Tibial nerve (tissue), 4 donors: ENCODE measurements at regions not wholly inside any gene's neighbourhood (a gene's known extent, or its start where the extent isn't known, plus 50 kb on each side); places are given as distances from the start of the nearest gene placed in this dataset.

Experiments
- DNase-seq, 2 donors: peaks; one replicate each; pipeline ENCODE4 v3.0.0-alpha.2; 2019; ENCODE audit warnings: low spot score in 2 of 2
- H3K27ac ChIP-seq, 4 donors: fragments of 200-600 bp; sonication (generic) in 3 of 4; one replicate each; pipeline ENCODE4 v1.5.1; 2017 to 2019; ENCODE audit warnings: mild to moderate bottlenecking in 1 of 4
- H3K27me3 ChIP-seq, 2 donors: fragments of 200-600 bp; sonication (generic) in 1 of 2; one replicate each; pipeline versions ENCODE4 v1.5.1 to v1.6.0; 2017 to 2019
- H3K36me3 ChIP-seq, 3 donors: fragments of 200-600 bp; sonication (generic); one replicate each; pipeline ENCODE4 v1.5.1; 2018 to 2019
- H3K4me1 ChIP-seq, 4 donors: fragments of 200-600 bp; sonication (generic) in 3 of 4; one replicate each; pipeline ENCODE4 v1.5.1; 2017 to 2019
- H3K4me3 ChIP-seq, 4 donors: fragments of 200-600 bp; sonication (generic) in 3 of 4; one replicate each; pipeline ENCODE4 v1.5.1; 2017 to 2019; ENCODE audit warnings: mild to moderate bottlenecking in 1 of 4, moderate library complexity in 1 of 4
- H3K9me3 ChIP-seq, 4 donors: fragments of 200-600 bp; sonication (generic) in 3 of 4; one replicate each; pipeline ENCODE4 v1.5.1; 2017 to 2019
- CTCF ChIP-seq, 5 experiments: fragments of 200-600 bp in 3 of 5; fragments of 450-650 bp in 2 of 5; sonication (generic) in 3 of 5; IDR thresholded peaks; one replicate each; pipeline ENCODE4 v1.5.1; 2016 to 2019; ENCODE audit warnings: antibody characterized with exemption in 5 of 5, mild to moderate bottlenecking in 3 of 5, moderate library complexity in 2 of 5
- EP300 ChIP-seq, 2 donors: sonication (generic); formaldehyde crosslinking; IDR thresholded peaks; one replicate each; pipeline ENCODE4 v1.6.1; 2017; ENCODE audit warnings: antibody characterized with exemption in 2 of 2, mild to moderate bottlenecking in 1 of 2
- POLR2A ChIP-seq, 2 donors: fragments of 450-650 bp; IDR thresholded peaks; one replicate each; pipeline ENCODE4 v1.6.1; 2017; ENCODE audit warnings: antibody characterized with exemption in 2 of 2, mild to moderate bottlenecking in 2 of 2, moderate library complexity in 2 of 2
- WGBS, 2 donors: methylation state at CpG; one replicate each; pipeline ENCODE4 v1.1.5; 2018; 5-methylcytosine and 5-hydroxymethylcytosine counted together

DNA sequence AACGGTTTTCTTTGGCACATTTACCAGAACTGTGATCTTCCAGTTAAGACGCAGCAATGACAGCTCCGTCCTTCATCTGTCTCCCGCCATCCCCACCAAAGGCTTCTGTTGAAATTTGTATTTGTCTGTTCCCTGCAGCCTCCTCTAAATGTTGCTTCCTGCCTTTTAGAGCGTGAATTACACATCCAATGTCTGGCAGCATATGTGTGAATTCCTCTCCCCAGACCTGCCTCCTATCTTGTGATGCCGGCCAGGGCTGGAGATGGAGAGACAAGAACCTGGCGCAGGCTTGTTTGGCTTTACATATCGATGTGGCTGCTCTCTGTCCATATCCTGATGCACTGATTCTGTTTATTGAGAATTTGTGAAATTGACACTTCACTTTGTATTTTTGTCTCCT, 738.4 kb upstream of the TMEM132C start:
- Histone ChIP-seq H3K4me1 (no peaks in the 10 kb centered on the region), H3K27me3 (no peaks in the 10 kb centered on the region), H3K4me3 (no peak overlapping the region), H3K9me3 (no peaks in the 10 kb centered on the region), H3K36me3 (no peaks in the 10 kb centered on the region), H3K27ac (no peak overlapping the region)
- TF ChIP-seq POLR2A (IDR thresholded peaks at IDR 0.05) (no peak), EP300 (IDR thresholded peaks at IDR 0.05) (no peak), CTCF (IDR thresholded peaks at IDR 0.05) (no peak)
- no peak for DNase-seq
- WGBS, 2 donors, result 74 to 79% methylated on average over 8 of the region's 8 CpGs

DNA sequence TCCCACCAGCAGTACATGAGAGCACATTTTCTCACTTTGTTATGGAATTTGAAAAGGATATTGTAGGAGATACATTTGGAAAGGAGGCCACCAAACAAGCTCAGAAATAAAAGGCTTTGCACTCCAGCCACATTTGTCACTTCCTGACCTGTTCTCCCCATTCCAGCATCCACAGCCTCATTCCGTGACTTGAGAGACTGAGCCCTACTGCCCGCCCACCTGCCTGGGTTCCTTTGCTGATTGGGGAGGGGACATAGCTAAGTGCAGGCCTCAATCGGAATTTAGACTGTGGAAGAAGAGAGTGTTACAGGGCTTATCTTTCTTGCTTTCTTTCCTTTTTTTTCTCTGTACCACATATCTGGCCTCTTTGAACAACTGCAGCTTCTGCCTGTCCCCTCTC, 735.4 kb upstream of the TMEM132C start:
- 61 to 68% methylated on average over 3 of the region's 3 CpGs for WGBS, 2 donors

GRCh38 chr12:127533353-127533752, 733.6 kb upstream of the TMEM132C start:
- Histone ChIP-seq H3K4me1 (no peaks in the 10 kb centered on the region), H3K4me3 (no peak overlapping the region), H3K27ac (no peak overlapping the region), H3K9me3 (peaks cover 0 to 14% (median 0%) of the 10 kb centered on the region in 4 donors), H3K27me3 (no peaks in the 10 kb centered on the region), H3K36me3 (no peaks in the 10 kb centered on the region)
- DNase-seq, result no peak
- TF ChIP-seq CTCF (IDR thresholded peaks at IDR 0.05) (no peak), EP300 (IDR thresholded peaks at IDR 0.05) (no peak), POLR2A (IDR thresholded peaks at IDR 0.05) (no peak)

More for the DNA sequence above, 735.4 kb upstream of the TMEM132C start:
- no peaks in the 10 kb centered on the region for H3K4me1 ChIP-seq
- DNase-seq, result no peak
- peaks cover 0 to 14% (median 0%) of the 10 kb centered on the region in 4 donors for H3K9me3 ChIP-seq
- H3K4me3 ChIP-seq, result no peak overlapping the region
- no peaks in the 10 kb centered on the region for H3K27me3 ChIP-seq
- H3K27ac ChIP-seq, result no peak overlapping the region
- H3K36me3 ChIP-seq, result no peaks in the 10 kb centered on the region
- TF ChIP-seq EP300 (IDR thresholded peaks at IDR 0.05) (no peak), CTCF (IDR thresholded peaks at IDR 0.05) (no peak), POLR2A (IDR thresholded peaks at IDR 0.05) (no peak)

DNA sequence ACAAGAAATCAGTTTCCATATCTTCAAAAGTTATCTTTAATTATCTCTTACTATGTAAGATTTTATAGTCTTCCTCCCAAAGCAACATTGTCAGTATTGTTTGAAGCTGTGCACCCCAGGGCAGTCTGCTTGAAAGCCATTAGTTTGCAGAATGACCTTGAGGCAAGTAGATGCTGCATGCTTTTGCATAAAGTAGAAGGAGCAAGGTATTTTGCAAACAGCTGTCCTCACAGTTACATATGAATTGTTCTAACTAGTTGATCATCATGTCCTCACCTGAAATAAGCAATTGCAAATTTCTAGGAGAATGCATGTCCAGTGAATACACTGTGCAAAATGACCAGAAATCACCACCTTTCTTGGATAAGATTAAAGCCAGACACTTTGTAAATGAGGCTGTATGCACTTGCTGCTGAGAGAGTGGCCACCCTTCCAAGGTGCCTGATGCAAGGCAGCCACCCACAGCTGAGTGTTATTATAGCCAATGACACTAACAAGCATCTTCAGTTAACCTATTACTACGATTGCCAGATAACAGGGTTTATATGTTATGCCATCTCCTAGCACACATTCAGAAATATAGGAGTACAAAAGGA, 730.0 kb upstream of the TMEM132C start:
- TF ChIP-seq EP300 (IDR thresholded peaks at IDR 0.05), result no peak
- no peak for TF ChIP-seq POLR2A (IDR thresholded peaks at IDR 0.05)
- TF ChIP-seq CTCF (IDR thresholded peaks at IDR 0.05), result no peak
- no peaks in the 10 kb centered on the region for H3K27me3 ChIP-seq
- WGBS, 2 donors, result 55 to 72% methylated on average over 1 of the region's 1 CpG

GRCh38 chr12:127538316-127538715, 728.7 kb upstream of the TMEM132C start:
- H3K4me1 ChIP-seq, result no peaks in the 10 kb centered on the region
- DNase-seq, result no peak
- TF ChIP-seq POLR2A (IDR thresholded peaks at IDR 0.05), result no peak
- TF ChIP-seq EP300 (IDR thresholded peaks at IDR 0.05), result no peak
- no peak for TF ChIP-seq CTCF (IDR thresholded peaks at IDR 0.05)
- no peak overlapping the region for H3K27ac ChIP-seq
- H3K9me3 ChIP-seq, result peaks cover 0 to 14% (median 0%) of the 10 kb centered on the region in 4 donors
- no peaks in the 10 kb centered on the region for H3K27me3 ChIP-seq
- H3K4me3 ChIP-seq, result no peak overlapping the region
- H3K36me3 ChIP-seq, result no peaks in the 10 kb centered on the region
- WGBS, 2 donors, result 55 to 61% methylated on average over 3 of the region's 3 CpGs

More for the DNA sequence above, 730.0 kb upstream of the TMEM132C start:
- Histone ChIP-seq H3K9me3 (peaks cover 0 to 14% (median 0%) of the 10 kb centered on the region in 4 donors), H3K27ac (no peak overlapping the region), H3K4me1 (no peaks in the 10 kb centered on the region), H3K36me3 (no peaks in the 10 kb centered on the region), H3K4me3 (no peak overlapping the region)
- DNase-seq, result no peak
